Activated effector memory CD4-positive, alpha-beta T cell treated with anti-CD3 and anti-CD28 coated beads, Interleukin-2, amount 50 U/mL, for 16 hours (primary cell): ENCODE measurements at regions not wholly inside any gene's neighbourhood (a gene's known extent, or its start where the extent isn't known, plus 50 kb on each side); places are given as distances from the start of the nearest gene placed in this dataset.
"Not testable (repeated sequence)": the region's sequence is repeated elsewhere in the genome, so short reads cannot be mapped to it uniquely, and the experiment has no call there.

Experiments used
- DNase-seq: peaks from one replicate; pipeline ENCODE4 v3.0.0-alpha.2; 2020

- no peak for DNase-seq
These were observed 1308.2 kb downstream of the GATA3 start for GRCh38 chr10:9362721-9363120.

- no peak for DNase-seq
These were observed 1324.7 kb downstream of the GATA3 start for GRCh38 chr10:9379183-9379582.

GRCh38 chr10:9381733-9382532 is 1327.4 kb downstream of the GATA3 start:
- no peak for DNase-seq

GRCh38 chr10:9382533-9382866 is 1328.0 kb downstream of the GATA3 start:
- no peak for DNase-seq

- no peak for DNase-seq
These were observed 1336.0 kb downstream of the GATA3 start for GRCh38 chr10:9390516-9390915.

GRCh38 chr10:9399275-9399983 is 1344.9 kb downstream of the GATA3 start:
- no peak for DNase-seq

GRCh38 chr10:9402067-9402466 is 1347.6 kb downstream of the GATA3 start:
- DNase-seq, result not testable (repeated sequence)

GRCh38 chr10:9402507-9403195 is 1348.2 kb downstream of the GATA3 start:
- DNase-seq, result not testable (repeated sequence)

GRCh38 chr10:9407201-9407600 is 1352.7 kb downstream of the GATA3 start:
- DNase-seq, result not testable (repeated sequence)

- DNase-seq, result no peak
These were observed 1361.8 kb downstream of the GATA3 start for GRCh38 chr10:9416331-9416730.

GRCh38 chr10:9419757-9420156 is 1365.3 kb downstream of the GATA3 start:
- DNase-seq, result no peak

- DNase-seq, result no peak
These were observed 1372.7 kb downstream of the GATA3 start for GRCh38 chr10:9427209-9427608.

GRCh38 chr10:9437131-9437530 is 1382.6 kb downstream of the GATA3 start:
- DNase-seq, result no peak

GRCh38 chr10:9443758-9444157 is 1389.3 kb downstream of the GATA3 start:
- DNase-seq, result no peak

- no peak for DNase-seq
These were observed 1395.0 kb downstream of the GATA3 start for GRCh38 chr10:9449530-9449929.

- DNase-seq, result no peak
These were observed 1396.3 kb downstream of the GATA3 start for GRCh38 chr10:9450801-9451200.

- DNase-seq, result no peak
These were observed 1396.8 kb downstream of the GATA3 start for GRCh38 chr10:9451211-9451773.

GRCh38 chr10:9452056-9452455 is 1397.6 kb downstream of the GATA3 start:
- no peak for DNase-seq

GRCh38 chr10:9453871-9454270 is 1399.4 kb downstream of the GATA3 start:
- not testable (repeated sequence) for DNase-seq

- no peak for DNase-seq
These were observed 1415.2 kb downstream of the GATA3 start for GRCh38 chr10:9469663-9470205.

- no peak for DNase-seq
These were observed 1416.1 kb downstream of the GATA3 start for GRCh38 chr10:9470581-9470980.

GRCh38 chr10:9501944-9502343 is 1447.5 kb downstream of the GATA3 start:
- no peak for DNase-seq

GRCh38 chr10:9504227-9504626 is 1449.7 kb downstream of the GATA3 start:
- no peak for DNase-seq
